ENCODE measurements at regions not wholly inside any gene's neighbourhood (a gene's known extent, or its start where the extent isn't known, plus 50 kb on each side); places are given as distances from the start of the nearest gene placed in this dataset.

DNA sequence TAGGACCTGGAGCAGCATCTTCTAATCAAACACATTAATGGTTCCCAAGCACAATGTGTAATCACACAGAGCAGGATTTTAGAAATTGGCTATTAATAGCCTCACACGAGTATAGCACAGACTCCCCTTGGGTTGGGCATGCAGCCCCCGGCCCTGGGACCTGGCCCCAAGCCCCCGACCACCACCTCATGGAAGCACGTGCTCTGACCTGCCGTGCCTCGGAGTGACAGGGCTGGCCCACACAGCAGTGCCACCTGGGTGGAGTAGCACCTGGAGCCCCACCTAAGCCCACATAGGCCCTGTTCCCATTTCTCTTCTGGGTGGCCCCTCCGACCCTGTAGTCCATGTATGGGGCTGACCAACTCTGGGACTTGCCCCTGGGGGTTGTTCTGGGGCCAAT, 171.8 kb downstream of the TTLL2 start:
- TF ChIP-seq, protein P1, sequence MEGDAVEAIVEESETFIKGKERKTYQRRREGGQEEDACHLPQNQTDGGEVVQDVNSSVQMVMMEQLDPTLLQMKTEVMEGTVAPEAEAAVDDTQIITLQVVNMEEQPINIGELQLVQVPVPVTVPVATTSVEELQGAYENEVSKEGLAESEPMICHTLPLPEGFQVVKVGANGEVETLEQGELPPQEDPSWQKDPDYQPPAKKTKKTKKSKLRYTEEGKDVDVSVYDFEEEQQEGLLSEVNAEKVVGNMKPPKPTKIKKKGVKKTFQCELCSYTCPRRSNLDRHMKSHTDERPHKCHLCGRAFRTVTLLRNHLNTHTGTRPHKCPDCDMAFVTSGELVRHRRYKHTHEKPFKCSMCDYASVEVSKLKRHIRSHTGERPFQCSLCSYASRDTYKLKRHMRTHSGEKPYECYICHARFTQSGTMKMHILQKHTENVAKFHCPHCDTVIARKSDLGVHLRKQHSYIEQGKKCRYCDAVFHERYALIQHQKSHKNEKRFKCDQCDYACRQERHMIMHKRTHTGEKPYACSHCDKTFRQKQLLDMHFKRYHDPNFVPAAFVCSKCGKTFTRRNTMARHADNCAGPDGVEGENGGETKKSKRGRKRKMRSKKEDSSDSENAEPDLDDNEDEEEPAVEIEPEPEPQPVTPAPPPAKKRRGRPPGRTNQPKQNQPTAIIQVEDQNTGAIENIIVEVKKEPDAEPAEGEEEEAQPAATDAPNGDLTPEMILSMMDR (IDR thresholded peaks at IDR 0.05; ENCODE audit: borderline replicate concordance, extremely low read depth, low read length, poor library complexity, severe bottlenecking), result no peak
- TF ChIP-seq EZH2 (IDR thresholded peaks at IDR 0.05; ENCODE audit: borderline replicate concordance, low read depth, low read length, severe bottlenecking), result no peak
- DNase-seq (no peak), ATAC-seq (ENCODE audit: insufficient read depth, low read depth) (no peak)
- Histone ChIP-seq H3K27ac (ENCODE audit: low read length) (no peak overlapping the region), H4K20me1 (ENCODE audit: insufficient read depth, low read length) (no peaks in the 10 kb centered on the region), H3K4me2 (ENCODE audit: insufficient read depth, low read length) (no peak overlapping the region), H3K4me1 (ENCODE audit: insufficient read depth, low read length) (no peaks in the 10 kb centered on the region), H3K36me3 (ENCODE audit: insufficient read depth, low read length) (no peaks in the 10 kb centered on the region), H3K9me3 (ENCODE audit: insufficient read depth, low read length, severe bottlenecking) (peaks cover 6% of the 10 kb centered on the region), H3K27me3 (ENCODE audit: insufficient read depth, low read length, poor library complexity) (no peaks in the 10 kb centered on the region), H3K4me3 (ENCODE audit: low read depth in 1 of 2, low read length in 2 of 2) (no peak overlapping the region), H3K9ac (ENCODE audit: low read depth, low read length) (no peak overlapping the region), H2AFZ (ENCODE audit: low read depth, low read length) (no peak overlapping the region), H3K79me2 (ENCODE audit: insufficient read depth, low read length) (no peaks in the 10 kb centered on the region)

DNA sequence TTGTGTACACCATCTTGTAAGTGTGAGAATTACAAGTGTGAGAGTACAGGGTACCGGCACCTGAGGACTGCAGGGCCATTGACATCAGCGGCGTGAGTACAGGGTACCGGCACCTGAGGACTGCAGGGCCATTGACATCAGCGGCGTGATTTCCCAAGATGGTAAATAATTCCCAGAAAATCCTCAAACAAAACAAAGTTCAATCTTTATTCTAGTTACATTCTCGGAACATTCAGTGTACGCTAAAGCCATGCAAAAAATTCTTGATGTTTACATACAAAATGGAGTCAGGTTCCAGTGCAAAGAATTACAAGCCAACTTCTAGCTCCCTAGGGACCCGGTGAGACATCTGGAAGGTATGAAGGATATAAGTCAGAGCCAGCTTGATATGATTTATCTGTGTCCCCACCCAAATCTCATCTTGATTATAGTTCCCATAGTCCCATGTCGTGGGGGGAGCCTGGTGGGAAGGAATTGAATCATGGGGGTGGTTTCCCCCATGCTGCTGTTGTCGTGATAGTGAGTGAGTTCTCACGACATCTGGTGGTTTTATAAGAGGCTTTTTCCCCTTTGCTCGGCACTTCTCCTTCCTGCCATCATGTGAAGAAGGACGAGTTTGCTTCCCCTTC, 172.7 kb downstream of the TTLL2 start:
- Histone ChIP-seq H3K79me2 (ENCODE audit: insufficient read depth, low read length) (no peaks in the 10 kb centered on the region), H3K9ac (ENCODE audit: low read depth, low read length) (no peak overlapping the region), H3K27ac (ENCODE audit: low read length) (no peak overlapping the region), H4K20me1 (ENCODE audit: insufficient read depth, low read length) (no peaks in the 10 kb centered on the region), H3K36me3 (ENCODE audit: insufficient read depth, low read length) (no peaks in the 10 kb centered on the region), H3K9me3 (ENCODE audit: insufficient read depth, low read length, severe bottlenecking) (peaks cover 6% of the 10 kb centered on the region), H3K27me3 (ENCODE audit: insufficient read depth, low read length, poor library complexity) (no peaks in the 10 kb centered on the region), H3K4me1 (ENCODE audit: insufficient read depth, low read length) (no peaks in the 10 kb centered on the region), H3K4me2 (ENCODE audit: insufficient read depth, low read length) (no peak overlapping the region), H2AFZ (ENCODE audit: low read depth, low read length) (no peak overlapping the region), H3K4me3 (ENCODE audit: low read depth in 1 of 2, low read length in 2 of 2) (no peak overlapping the region)
- TF ChIP-seq EZH2 (IDR thresholded peaks at IDR 0.05; ENCODE audit: borderline replicate concordance, low read depth, low read length, severe bottlenecking), result no peak
- TF ChIP-seq, protein P1 (IDR thresholded peaks at IDR 0.05; ENCODE audit: borderline replicate concordance, extremely low read depth, low read length, poor library complexity, severe bottlenecking), result no peak
- ATAC-seq (ENCODE audit: insufficient read depth, low read depth), result no peak
- no peak for DNase-seq

DNA sequence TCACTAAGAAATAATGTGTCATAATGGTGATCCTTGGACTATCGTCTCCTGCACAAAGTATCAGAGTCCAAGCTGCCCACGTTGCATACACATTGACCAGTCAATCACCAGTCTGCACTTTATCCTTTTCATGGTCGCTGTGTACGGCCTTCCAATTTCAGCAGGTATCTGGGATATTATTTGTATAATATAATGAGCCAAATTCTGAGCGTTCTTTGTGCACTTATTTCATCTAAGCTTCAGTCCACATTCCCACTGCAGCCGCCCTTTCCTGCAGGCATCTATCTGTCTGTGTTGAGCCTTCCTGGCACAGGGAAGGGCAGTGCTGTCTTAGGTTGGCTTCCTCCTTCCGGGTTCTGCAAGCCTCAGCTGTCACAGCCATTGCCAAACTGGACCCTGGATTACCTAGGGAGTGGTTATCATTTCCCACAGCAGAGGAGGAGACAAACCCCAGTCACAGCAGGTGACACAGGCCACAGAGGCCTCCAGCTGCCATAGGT, 174.3 kb downstream of the TTLL2 start:
- H2AFZ ChIP-seq (ENCODE audit: low read depth, low read length), result no peak overlapping the region
- H3K27me3 ChIP-seq (ENCODE audit: insufficient read depth, low read length, poor library complexity), result no peaks in the 10 kb centered on the region

More for the DNA sequence above, 174.3 kb downstream of the TTLL2 start:
- H3K4me1 ChIP-seq (ENCODE audit: insufficient read depth, low read length), result no peaks in the 10 kb centered on the region
- TF ChIP-seq, protein P1 (IDR thresholded peaks at IDR 0.05; ENCODE audit: borderline replicate concordance, extremely low read depth, low read length, poor library complexity, severe bottlenecking), result no peak
- TF ChIP-seq EZH2 (IDR thresholded peaks at IDR 0.05; ENCODE audit: borderline replicate concordance, low read depth, low read length, severe bottlenecking), result no peak
- no peak for DNase-seq
- H3K36me3 ChIP-seq (ENCODE audit: insufficient read depth, low read length), result no peaks in the 10 kb centered on the region
- no peak overlapping the region for H3K9ac ChIP-seq (ENCODE audit: low read depth, low read length)
- H3K4me2 ChIP-seq (ENCODE audit: insufficient read depth, low read length), result no peak overlapping the region
- no peak overlapping the region for H3K4me3 ChIP-seq (ENCODE audit: low read depth in 1 of 2, low read length in 2 of 2)
- H3K79me2 ChIP-seq (ENCODE audit: insufficient read depth, low read length), result no peaks in the 10 kb centered on the region
- no peaks in the 10 kb centered on the region for H4K20me1 ChIP-seq (ENCODE audit: insufficient read depth, low read length)
- no peak overlapping the region for H3K27ac ChIP-seq (ENCODE audit: low read length)
- H3K9me3 ChIP-seq (ENCODE audit: insufficient read depth, low read length, severe bottlenecking), result no peaks in the 10 kb centered on the region
- no peak for ATAC-seq (ENCODE audit: insufficient read depth, low read depth)
